ENCODE measurements at regions not wholly inside any gene's neighbourhood (a gene's known extent, or its start where the extent isn't known, plus 50 kb on each side); places are given as distances from the start of the nearest gene placed in this dataset.

GRCh38 chr9:32248189-32248712 lies 136.2 kb upstream of the ACO1 start:
- TF ChIP-seq, protein P1, sequence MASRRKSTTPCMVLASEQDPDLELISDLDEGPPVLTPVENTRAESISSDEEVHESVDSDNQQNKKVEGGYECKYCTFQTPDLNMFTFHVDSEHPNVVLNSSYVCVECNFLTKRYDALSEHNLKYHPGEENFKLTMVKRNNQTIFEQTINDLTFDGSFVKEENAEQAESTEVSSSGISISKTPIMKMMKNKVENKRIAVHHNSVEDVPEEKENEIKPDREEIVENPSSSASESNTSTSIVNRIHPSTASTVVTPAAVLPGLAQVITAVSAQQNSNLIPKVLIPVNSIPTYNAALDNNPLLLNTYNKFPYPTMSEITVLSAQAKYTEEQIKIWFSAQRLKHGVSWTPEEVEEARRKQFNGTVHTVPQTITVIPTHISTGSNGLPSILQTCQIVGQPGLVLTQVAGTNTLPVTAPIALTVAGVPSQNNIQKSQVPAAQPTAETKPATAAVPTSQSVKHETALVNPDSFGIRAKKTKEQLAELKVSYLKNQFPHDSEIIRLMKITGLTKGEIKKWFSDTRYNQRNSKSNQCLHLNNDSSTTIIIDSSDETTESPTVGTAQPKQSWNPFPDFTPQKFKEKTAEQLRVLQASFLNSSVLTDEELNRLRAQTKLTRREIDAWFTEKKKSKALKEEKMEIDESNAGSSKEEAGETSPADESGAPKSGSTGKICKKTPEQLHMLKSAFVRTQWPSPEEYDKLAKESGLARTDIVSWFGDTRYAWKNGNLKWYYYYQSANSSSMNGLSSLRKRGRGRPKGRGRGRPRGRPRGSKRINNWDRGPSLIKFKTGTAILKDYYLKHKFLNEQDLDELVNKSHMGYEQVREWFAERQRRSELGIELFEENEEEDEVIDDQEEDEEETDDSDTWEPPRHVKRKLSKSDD (CRISPR knock-in tag; IDR thresholded peaks at IDR 0.05; ENCODE audit: low read depth), result no peak
- TF ChIP-seq, protein P2, sequence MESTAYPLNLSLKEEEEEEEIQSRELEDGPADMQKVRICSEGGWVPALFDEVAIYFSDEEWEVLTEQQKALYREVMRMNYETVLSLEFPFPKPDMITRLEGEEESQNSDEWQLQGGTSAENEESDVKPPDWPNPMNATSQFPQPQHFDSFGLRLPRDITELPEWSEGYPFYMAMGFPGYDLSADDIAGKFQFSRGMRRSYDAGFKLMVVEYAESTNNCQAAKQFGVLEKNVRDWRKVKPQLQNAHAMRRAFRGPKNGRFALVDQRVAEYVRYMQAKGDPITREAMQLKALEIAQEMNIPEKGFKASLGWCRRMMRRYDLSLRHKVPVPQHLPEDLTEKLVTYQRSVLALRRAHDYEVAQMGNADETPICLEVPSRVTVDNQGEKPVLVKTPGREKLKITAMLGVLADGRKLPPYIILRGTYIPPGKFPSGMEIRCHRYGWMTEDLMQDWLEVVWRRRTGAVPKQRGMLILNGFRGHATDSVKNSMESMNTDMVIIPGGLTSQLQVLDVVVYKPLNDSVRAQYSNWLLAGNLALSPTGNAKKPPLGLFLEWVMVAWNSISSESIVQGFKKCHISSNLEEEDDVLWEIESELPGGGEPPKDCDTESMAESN (CRISPR knock-in tag; conservative IDR thresholded peaks at IDR 0.05), result no peak
- TF ChIP-seq CENPT (CRISPR knock-in tag; IDR thresholded peaks at IDR 0.05; ENCODE audit: low read depth) (no peak), CEBPB (IDR thresholded peaks at IDR 0.05; ENCODE audit: borderline replicate concordance, low read depth, low read length) (no peak)
- TF ChIP-seq, protein P3, sequence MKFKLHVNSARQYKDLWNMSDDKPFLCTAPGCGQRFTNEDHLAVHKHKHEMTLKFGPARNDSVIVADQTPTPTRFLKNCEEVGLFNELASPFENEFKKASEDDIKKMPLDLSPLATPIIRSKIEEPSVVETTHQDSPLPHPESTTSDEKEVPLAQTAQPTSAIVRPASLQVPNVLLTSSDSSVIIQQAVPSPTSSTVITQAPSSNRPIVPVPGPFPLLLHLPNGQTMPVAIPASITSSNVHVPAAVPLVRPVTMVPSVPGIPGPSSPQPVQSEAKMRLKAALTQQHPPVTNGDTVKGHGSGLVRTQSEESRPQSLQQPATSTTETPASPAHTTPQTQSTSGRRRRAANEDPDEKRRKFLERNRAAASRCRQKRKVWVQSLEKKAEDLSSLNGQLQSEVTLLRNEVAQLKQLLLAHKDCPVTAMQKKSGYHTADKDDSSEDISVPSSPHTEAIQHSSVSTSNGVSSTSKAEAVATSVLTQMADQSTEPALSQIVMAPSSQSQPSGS (CRISPR knock-in tag; IDR thresholded peaks at IDR 0.05), result no peak
